SK-N-SH (cell line): ENCODE measurements at regions not wholly inside any gene's neighbourhood (a gene's known extent, or its start where the extent isn't known, plus 50 kb on each side); places are given as distances from the start of the nearest gene placed in this dataset.
A peak's percentile ranks its signal among the peaks of the same experiment; 100 is the strongest.

Source experiments
- CTCF ChIA-PET: fragments of 300-600, 350-600 bp; formaldehyde crosslinking; extraction: SDS; loops from one replicate; lab custom pipeline; 2021; lab: Yijun Ruan, JAX
- POLR2A ChIA-PET: fragments of 350-600 bp; sonication (Branson Sonifier 250); formaldehyde crosslinking; extraction: SDS; loops from one replicate; lab custom pipeline; 2020; ENCODE audit warnings: antibody characterized with exemption, inconsistent platforms; lab: Yijun Ruan, JAX
- DNase-seq: peaks from one replicate; pipeline ENCODE4 v3.0.0; 2012
- H2AFZ ChIP-seq: fragments of 200-600 bp; sonication (generic); 2 replicates; pipeline ENCODE4 v1.8.1; 2016; ENCODE audit warnings: antibody characterized with exemption, mild to moderate bottlenecking, low read depth
- H3F3A ChIP-seq: fragments of 200-600 bp; sonication (generic); replicated peaks from 2 replicates; pipeline ENCODE3; 2016; ENCODE audit warnings: antibody characterized with exemption, mild to moderate bottlenecking; ENCODE audit not compliant: insufficient read depth
- H3K27ac ChIP-seq, 2 experiments: fragments of 200-500 bp in 1 of 2; fragments of 200-600 bp in 1 of 2; sonication (Bioruptor generic) in 1 of 2; sonication (generic), shearing (Covaris generic) in 1 of 2; 2 replicates each; pipeline versions ENCODE4 v1.5.1 to v1.6.1; 2014 to 2016; ENCODE audit warnings: low read depth in 2 of 2, inconsistent platforms in 1 of 2, low read length in 1 of 2, mild to moderate bottlenecking in 1 of 2, mixed read lengths in 1 of 2
- H3K27me3 ChIP-seq: fragments of 200-600 bp; sonication (generic), shearing (Covaris generic); 2 replicates; pipeline ENCODE4 v1.6.1; 2016; ENCODE audit warnings: mixed run types; ENCODE audit not compliant: insufficient read depth
- H3K36me3 ChIP-seq, 2 experiments: fragments of 200-500 bp in 1 of 2; fragments of 200-600 bp in 1 of 2; sonication (Bioruptor generic) in 1 of 2; sonication (generic) in 1 of 2; replicated peaks in 1 of 2; 2 replicates each; pipeline versions ENCODE3 to v1.5.1; 2014 to 2016; ENCODE audit warnings: low read length in 1 of 2, mild to moderate bottlenecking in 1 of 2; ENCODE audit not compliant: insufficient read depth in 2 of 2, control insufficient read depth in 1 of 2
- H3K4me1 ChIP-seq, 2 experiments: fragments of 200-500 bp in 1 of 2; fragments of 200-600 bp in 1 of 2; sonication (Bioruptor generic) in 1 of 2; sonication (generic), shearing (Covaris generic) in 1 of 2; 2 replicates each; pipeline versions ENCODE4 v1.5.1 to v1.6.1; 2014 to 2016; ENCODE audit warnings: low read depth in 1 of 2, low read length in 1 of 2, mixed run types in 1 of 2; ENCODE audit not compliant: insufficient read depth in 2 of 2, control insufficient read depth in 1 of 2
- H3K4me2 ChIP-seq: fragments of 200-600 bp; sonication (generic), shearing (Covaris generic); 2 replicates; pipeline ENCODE4 v1.6.1; 2017; ENCODE audit warnings: mixed run types
- H3K4me3 ChIP-seq, 2 experiments: fragments of 200-500 bp in 1 of 2; fragments of 200-600 bp in 1 of 2; sonication (Bioruptor generic) in 1 of 2; sonication (generic), shearing (Covaris generic) in 1 of 2; 2 replicates each; pipeline versions ENCODE4 v1.5.1 to v1.8.1; 2014 to 2016; ENCODE audit warnings: low read depth in 2 of 2, inconsistent platforms in 1 of 2, low read length in 1 of 2, mild to moderate bottlenecking in 1 of 2, mixed read lengths in 1 of 2, moderate library complexity in 1 of 2
- H3K79me2 ChIP-seq: fragments of 200-600 bp; sonication (generic); 2 replicates; pipeline ENCODE4 v1.8.1; 2017; ENCODE audit warnings: mild to moderate bottlenecking; ENCODE audit not compliant: insufficient read depth
- H3K9ac ChIP-seq: fragments of 200-600 bp; sonication (generic); 2 replicates; pipeline ENCODE4 v1.6.1; 2017; ENCODE audit warnings: mixed run types
- H3K9me2 ChIP-seq: fragments of 200-600 bp; sonication (generic); 2 replicates; pipeline ENCODE4 v1.6.1; 2017; ENCODE audit warnings: mixed run types
- H3K9me3 ChIP-seq: fragments of 200-600 bp; sonication (generic); 2 replicates; pipeline ENCODE4 v1.6.1; 2017; ENCODE audit warnings: mixed run types, mild to moderate bottlenecking, moderate library complexity
- H4K20me1 ChIP-seq: fragments of 200-600 bp; sonication (generic); 2 replicates; pipeline ENCODE4 v1.6.1; 2017; ENCODE audit warnings: mild to moderate bottlenecking, mixed run types; ENCODE audit not compliant: insufficient read depth
- CTCF ChIP-seq: fragments of 200-600 bp; sonication (generic); IDR thresholded peaks from 2 replicates; pipeline ENCODE4 v1.6.1; 2017; ENCODE audit warnings: antibody characterized with exemption, mild to moderate bottlenecking, moderate library complexity
- ELF1 ChIP-seq: IDR thresholded peaks from 2 replicates; pipeline ENCODE4 v1.4.0; 2012
- EP300 ChIP-seq, 2 experiments: IDR thresholded peaks; 2 replicates each; pipeline versions ENCODE4 v1.4.0 to v1.6.1; 2012; ENCODE audit warnings: borderline replicate concordance in 1 of 2, low read depth in 1 of 2, low read length in 1 of 2
- FOSL2 ChIP-seq: IDR thresholded peaks from 2 replicates; pipeline ENCODE4 v1.4.0; 2012; ENCODE audit warnings: low read depth, mild to moderate bottlenecking, moderate library complexity, borderline replicate concordance
- FOXJ3 ChIP-seq: sonication (generic); formaldehyde crosslinking; IDR thresholded peaks from 2 replicates; pipeline ENCODE4 v1.5.1; 2020; ENCODE audit warnings: mild to moderate bottlenecking, missing genetic modification reagents
- FOXM1 ChIP-seq: IDR thresholded peaks from 2 replicates; pipeline ENCODE4 v1.4.0; 2012; ENCODE audit warnings: low read depth, mild to moderate bottlenecking
- GATA2 ChIP-seq: sonication (generic); formaldehyde crosslinking; IDR thresholded peaks from 2 replicates; pipeline ENCODE4 v1.5.0; 2020; ENCODE audit warnings: mild to moderate bottlenecking, missing genetic modification reagents
- IRF3 ChIP-seq: fragments of 150-350 bp; IDR thresholded peaks from 2 replicates; pipeline ENCODE4 v1.6.1; 2016; ENCODE audit warnings: mild to moderate bottlenecking, low read depth, low read length
- JUND ChIP-seq: IDR thresholded peaks from 2 replicates; pipeline ENCODE4 v1.4.0; 2012
- MAX ChIP-seq: IDR thresholded peaks from 2 replicates; pipeline ENCODE4 v1.4.0; 2012; ENCODE audit warnings: low read depth
- MEF2A ChIP-seq: IDR thresholded peaks from 2 replicates; pipeline ENCODE4 v1.4.0; 2012; ENCODE audit warnings: low read depth, borderline replicate concordance
- MXI1 ChIP-seq: IDR thresholded peaks from 2 replicates; pipeline ENCODE4 v1.6.1; 2012; ENCODE audit warnings: mild to moderate bottlenecking, low read depth, low read length, improper control_type of control experiment
- NFIC ChIP-seq: IDR thresholded peaks from 2 replicates; pipeline ENCODE4 v1.4.0; 2012; ENCODE audit warnings: borderline replicate concordance
- NRF1 ChIP-seq: IDR thresholded peaks from 2 replicates; pipeline ENCODE4 v1.6.1; 2012; ENCODE audit warnings: low read depth, mild to moderate bottlenecking, low read length
- POLR2AphosphoS5 ChIP-seq: IDR thresholded peaks from 2 replicates; pipeline ENCODE4 v1.6.1; 2012; ENCODE audit warnings: low read depth, low read length
- RAD21 ChIP-seq: IDR thresholded peaks from 2 replicates; pipeline ENCODE4 v1.6.1; 2012; ENCODE audit warnings: mild to moderate bottlenecking, low read length
- RCOR1 ChIP-seq: fragments of 150-350 bp; IDR thresholded peaks from 2 replicates; pipeline ENCODE4 v1.6.1; 2017; ENCODE audit warnings: antibody characterized with exemption, low read length
- RFX5 ChIP-seq: IDR thresholded peaks from 2 replicates; pipeline ENCODE4 v1.6.1; 2012; ENCODE audit warnings: mild to moderate bottlenecking, improper control_type of control experiment, low read length
- TAF1 ChIP-seq: IDR thresholded peaks from 2 replicates; pipeline ENCODE4 v1.6.1; 2012; ENCODE audit warnings: low read depth, mild to moderate bottlenecking, low read length, moderate library complexity, borderline replicate concordance
- TCF12 ChIP-seq: IDR thresholded peaks from 2 replicates; pipeline ENCODE4 v1.4.0; 2012
- USF1 ChIP-seq: IDR thresholded peaks from 2 replicates; pipeline ENCODE4 v1.4.0; 2012; ENCODE audit warnings: low read depth, borderline replicate concordance
- USF2 ChIP-seq: fragments of 150-350 bp; IDR thresholded peaks from 2 replicates; pipeline ENCODE4 v1.6.1; 2017; ENCODE audit warnings: antibody characterized with exemption, low read length, low read depth, borderline replicate concordance
- YY1 ChIP-seq: IDR thresholded peaks from 2 replicates; pipeline ENCODE4 v1.4.0; 2012; ENCODE audit warnings: low read depth, mild to moderate bottlenecking
- WGBS: methylation state at CpG from one replicate; pipeline ENCODE4 v1.1.6; 2017; ENCODE audit warnings: low lambda C conversion rate; 5-methylcytosine and 5-hydroxymethylcytosine counted together

- POLR2A ChIA-PET = no interaction called here
- Histone ChIP-seq H3K4me2 (no peak overlapping the region), H3K27ac (no peak overlapping the region), H3K9me3 (no peaks in the 10 kb centered on the region), H3K36me3 (no peaks in the 10 kb centered on the region), H3K79me2 (no peaks in the 10 kb centered on the region), H3K4me1 (peaks cover 0 to 14% of the 10 kb centered on the region in 2 experiments; a peak in 2 of 4 replicates), H3F3A (no peaks in the 10 kb centered on the region), H3K9me2 (no peaks in the 10 kb centered on the region), H3K4me3 (no peak overlapping the region), H4K20me1 (no peaks in the 10 kb centered on the region), H3K27me3 (no peaks in the 10 kb centered on the region), H2AFZ (no peak overlapping the region), H3K9ac (no peak overlapping the region)
- TF ChIP-seq USF1 (no peak), FOSL2 (no peak), NFIC (no peak), CTCF (no peak), TAF1 (no peak), ELF1 (no peak), RAD21 (no peak), JUND (no peak), GATA2 (CRISPR knock-in tag) (no peak), FOXM1 (no peak), YY1 (no peak), EP300 (IDR thresholded peaks at IDR 0.05; ENCODE audit: borderline replicate concordance in 1 of 2, low read depth in 1 of 2, low read length in 1 of 2) (no peak), MXI1 (no peak)
- WGBS = 61% methylated on average over 6 of the region's 6 CpGs
- no peak for DNase-seq
- CTCF ChIA-PET = no interaction called here
Measured at GRCh38 chr16:17977260-17977659, 359.3 kb downstream of the NPIPA8 start.

- peak overlapping the region in 1 of 2 experiments; percentile 100; a peak in 2 of 4 replicates for H3K27ac ChIP-seq
- no peak overlapping the region; a peak in 1 of 4 replicates for H3K4me3 ChIP-seq
- H3K9me2 ChIP-seq = no peaks in the 10 kb centered on the region
- H3K36me3 ChIP-seq = no peaks in the 10 kb centered on the region
- H3K27me3 ChIP-seq = no peaks in the 10 kb centered on the region; the same call in 1 of the 2 replicates
- ChIA-PET CTCF (interaction anchor here (1.0 to 2.6 kb wide), 9 partner anchors 13 to 393 kb away, joined by 3 to 9 read pairs (median 3); no protein-coding TSS in a partner anchor), POLR2A (interaction anchor here (0.5 to 2.4 kb wide), 10 partner anchors 13 to 521 kb away, joined by 3 to 10 read pairs (median 4); no protein-coding TSS in a partner anchor)
- peak; percentile 88 for DNase-seq
- H3K4me2 ChIP-seq = no peak overlapping the region
- H3K4me1 ChIP-seq = peaks cover 0 to 45% of the 10 kb centered on the region in 2 experiments; a peak in 2 of 4 replicates
- 15% methylated on average over 4 of the region's 15 CpGs for WGBS
- H3K9ac ChIP-seq = no peak overlapping the region
- H4K20me1 ChIP-seq = no peaks in the 10 kb centered on the region
- no peaks in the 10 kb centered on the region for H3K79me2 ChIP-seq
- H2AFZ ChIP-seq = no peak overlapping the region
- H3F3A ChIP-seq = no peaks in the 10 kb centered on the region
- H3K9me3 ChIP-seq = no peaks in the 10 kb centered on the region
- TF ChIP-seq MEF2A (no peak), EP300 (IDR thresholded peaks at IDR 0.05; ENCODE audit: borderline replicate concordance in 1 of 2, low read depth in 1 of 2, low read length in 1 of 2) (peak in 1 of 2 experiments; percentile 93; a peak in 2 of 4 replicates), FOXM1 (no peak), TCF12 (peak; percentile 69), POLR2AphosphoS5 (peak; percentile 42; the same call in 1 of the 2 replicates), RCOR1 (peak; percentile 78), MAX (no peak), FOSL2 (no peak), NRF1 (no peak), IRF3 (no peak), NFIC (no peak), FOXJ3 (CRISPR knock-in tag) (peak; percentile 85), RFX5 (no peak), USF2 (no peak), TAF1 (no peak)
Measured at GRCh38 chr16:17972460-17972943, 364.0 kb downstream of the NPIPA8 start.
